ENCODE measurements at regions not wholly inside any gene's neighbourhood (a gene's known extent, or its start where the extent isn't known, plus 50 kb on each side); places are given as distances from the start of the nearest gene placed in this dataset.

DNA sequence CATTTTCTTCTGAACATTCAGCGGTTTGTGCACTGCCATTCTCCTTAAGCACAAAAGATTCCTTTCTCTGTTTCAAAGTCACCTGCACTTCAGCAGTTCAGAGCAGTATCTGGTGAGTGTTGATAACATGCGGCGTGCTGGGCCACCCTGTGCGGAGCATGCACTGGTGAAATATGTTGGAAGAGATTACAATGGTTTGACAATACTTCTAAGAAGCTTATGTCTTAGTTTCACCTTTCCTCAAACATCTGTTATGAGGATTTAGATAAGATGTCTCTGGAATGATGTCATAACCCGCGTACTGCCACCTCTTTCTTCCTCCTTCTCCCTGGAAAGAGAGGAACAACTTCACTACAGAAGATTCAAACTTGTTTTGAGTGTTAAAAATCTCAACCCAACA is 650.3 kb downstream of the AJAP1 start:
- no peak for DNase-seq (ENCODE audit: low read depth)
- TF ChIP-seq, protein P1, sequence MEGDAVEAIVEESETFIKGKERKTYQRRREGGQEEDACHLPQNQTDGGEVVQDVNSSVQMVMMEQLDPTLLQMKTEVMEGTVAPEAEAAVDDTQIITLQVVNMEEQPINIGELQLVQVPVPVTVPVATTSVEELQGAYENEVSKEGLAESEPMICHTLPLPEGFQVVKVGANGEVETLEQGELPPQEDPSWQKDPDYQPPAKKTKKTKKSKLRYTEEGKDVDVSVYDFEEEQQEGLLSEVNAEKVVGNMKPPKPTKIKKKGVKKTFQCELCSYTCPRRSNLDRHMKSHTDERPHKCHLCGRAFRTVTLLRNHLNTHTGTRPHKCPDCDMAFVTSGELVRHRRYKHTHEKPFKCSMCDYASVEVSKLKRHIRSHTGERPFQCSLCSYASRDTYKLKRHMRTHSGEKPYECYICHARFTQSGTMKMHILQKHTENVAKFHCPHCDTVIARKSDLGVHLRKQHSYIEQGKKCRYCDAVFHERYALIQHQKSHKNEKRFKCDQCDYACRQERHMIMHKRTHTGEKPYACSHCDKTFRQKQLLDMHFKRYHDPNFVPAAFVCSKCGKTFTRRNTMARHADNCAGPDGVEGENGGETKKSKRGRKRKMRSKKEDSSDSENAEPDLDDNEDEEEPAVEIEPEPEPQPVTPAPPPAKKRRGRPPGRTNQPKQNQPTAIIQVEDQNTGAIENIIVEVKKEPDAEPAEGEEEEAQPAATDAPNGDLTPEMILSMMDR (IDR thresholded peaks at IDR 0.05; ENCODE audit: low read length, missing control alignments), result no peak
- H3K4me3 ChIP-seq (replicated peaks; ENCODE audit: low read depth, low read length), result no peak overlapping the region

DNA sequence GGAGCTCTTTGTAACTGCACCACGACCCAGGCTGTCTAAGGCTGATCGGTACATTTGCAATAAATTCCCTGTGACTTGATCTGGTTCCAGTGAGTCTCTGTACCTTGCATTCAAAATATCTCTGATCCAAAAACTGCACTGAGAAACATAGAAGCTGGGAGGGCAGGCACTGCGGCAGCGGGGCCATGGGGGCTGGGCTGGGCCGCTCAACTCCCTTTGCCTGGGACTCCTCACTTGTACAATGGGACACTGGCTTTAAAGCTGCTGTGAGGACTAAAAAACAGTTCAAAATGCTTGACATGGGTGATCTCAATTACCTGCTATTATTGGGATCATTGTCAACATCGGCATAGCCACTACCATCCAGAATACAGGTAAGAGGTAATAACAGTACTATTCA is 644.0 kb downstream of the AJAP1 start:
- TF ChIP-seq, protein P1 (IDR thresholded peaks at IDR 0.05; ENCODE audit: low read length, missing control alignments), result no peak
- H3K4me3 ChIP-seq (replicated peaks; ENCODE audit: low read depth, low read length), result no peak overlapping the region
- no peak for DNase-seq (ENCODE audit: low read depth)

DNA sequence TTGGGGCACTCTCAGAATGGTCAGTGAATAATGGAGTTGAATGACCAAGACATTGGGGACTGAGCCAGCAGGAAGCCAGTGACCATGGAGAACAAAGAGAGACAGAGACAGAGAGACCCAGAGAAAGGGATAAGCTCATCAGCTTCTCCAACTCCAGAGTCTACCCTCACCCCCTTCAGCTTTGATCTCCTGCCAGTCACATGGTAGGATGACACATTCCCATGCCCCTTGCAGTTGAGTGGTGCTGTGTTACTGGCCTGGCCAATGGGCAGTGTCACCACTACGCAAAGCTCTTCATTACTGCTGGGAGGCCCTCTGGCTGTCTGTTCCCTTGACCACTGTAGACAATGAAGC is 643.5 kb downstream of the AJAP1 start:
- TF ChIP-seq, protein P1 (IDR thresholded peaks at IDR 0.05; ENCODE audit: low read length, missing control alignments), result no peak
- DNase-seq (ENCODE audit: low read depth), result no peak
- H3K4me3 ChIP-seq (replicated peaks; ENCODE audit: low read depth, low read length), result no peak overlapping the region

DNA sequence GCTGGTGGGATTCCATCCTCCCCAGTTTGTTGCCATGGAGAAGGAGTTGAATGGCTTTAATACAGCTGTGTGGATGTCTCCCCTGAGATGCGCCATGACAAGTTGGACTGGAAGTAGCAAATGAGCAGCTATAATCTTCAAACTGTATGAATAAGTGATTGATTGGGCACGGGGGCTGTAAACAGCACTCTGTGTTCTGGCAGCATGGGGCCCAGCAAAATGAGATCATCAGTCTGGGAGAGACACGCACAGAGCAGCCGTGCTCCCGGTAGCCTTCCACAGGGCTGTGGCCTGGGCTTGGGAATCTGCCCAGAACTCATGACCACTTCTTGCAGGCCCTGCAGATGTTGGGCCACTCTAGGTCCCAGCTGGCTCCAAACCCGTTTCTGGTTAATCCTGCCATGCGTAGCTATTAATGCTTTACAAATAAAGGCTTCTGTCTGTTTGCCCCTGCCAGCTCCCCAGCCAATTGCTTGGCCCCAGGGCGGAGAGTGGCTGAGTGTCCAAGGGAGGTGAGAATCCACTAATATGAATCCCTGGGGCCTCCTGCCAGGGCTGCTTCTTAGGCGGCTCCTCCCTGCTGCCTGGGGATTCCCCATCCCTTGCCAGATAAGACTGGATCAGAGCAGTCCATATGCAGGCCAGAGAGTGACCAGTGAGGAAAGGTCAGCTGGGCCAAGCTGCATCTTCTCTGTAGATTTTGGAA is 642.9 kb downstream of the AJAP1 start:
- TF ChIP-seq, protein P1 (IDR thresholded peaks at IDR 0.05; ENCODE audit: low read length, missing control alignments), result no peak
- H3K4me3 ChIP-seq (replicated peaks; ENCODE audit: low read depth, low read length), result no peak overlapping the region

DNA sequence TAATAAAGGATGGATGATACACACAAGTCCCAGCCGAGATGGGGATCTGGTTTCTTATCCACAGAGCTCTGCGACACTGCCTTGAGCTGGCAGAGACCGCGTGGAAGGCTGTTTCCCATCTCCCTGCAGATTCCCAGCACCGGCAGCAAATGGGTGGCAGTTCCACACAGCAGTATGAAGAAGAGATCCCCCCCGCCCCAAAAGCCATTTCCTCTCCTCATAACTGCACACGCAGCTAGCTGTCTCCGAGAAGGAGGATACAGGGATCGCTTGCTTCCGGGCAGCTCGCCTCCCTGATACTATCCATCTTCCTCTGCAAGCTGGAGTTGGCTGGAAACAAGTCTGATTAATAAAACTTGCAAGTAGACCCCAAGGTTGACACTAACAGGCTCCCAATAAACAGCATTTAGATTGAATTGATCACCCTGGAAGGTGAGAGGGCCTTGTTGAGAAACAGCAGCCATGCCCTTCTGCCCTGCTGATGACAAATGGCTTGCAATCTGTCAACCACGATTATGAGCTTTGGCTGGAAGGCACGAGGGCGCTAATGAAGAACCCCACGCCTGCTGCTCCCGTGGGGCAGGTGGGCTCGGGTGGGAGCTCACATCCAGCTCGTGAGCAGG is 642.3 kb downstream of the AJAP1 start:
- H3K4me3 ChIP-seq (replicated peaks; ENCODE audit: low read depth, low read length), result no peak overlapping the region
- TF ChIP-seq, protein P1 (IDR thresholded peaks at IDR 0.05; ENCODE audit: low read length, missing control alignments), result no peak
- no peak for DNase-seq (ENCODE audit: low read depth)

More for the DNA sequence above, 642.9 kb downstream of the AJAP1 start:
- DNase-seq (ENCODE audit: low read depth), result no peak

DNA sequence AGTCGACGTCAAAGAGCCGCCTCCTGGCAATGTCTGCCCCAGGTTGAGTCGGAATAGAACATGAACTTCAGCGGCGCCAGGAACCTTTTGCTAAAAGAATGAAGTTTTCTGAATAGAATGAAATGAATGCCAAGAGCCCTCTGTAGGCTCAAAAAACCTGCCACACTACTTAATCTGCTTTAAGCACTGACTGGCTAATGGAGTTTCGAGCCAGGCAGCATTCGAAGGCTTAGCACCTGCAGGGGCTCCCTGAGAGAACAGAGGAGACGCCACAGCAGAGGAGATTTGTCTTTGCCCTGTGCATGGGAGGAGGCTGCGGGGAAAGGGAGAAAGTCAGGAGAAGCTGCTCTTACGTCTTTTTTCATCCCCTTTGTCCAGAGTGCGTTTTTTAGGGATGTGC is 641.7 kb downstream of the AJAP1 start:
- TF ChIP-seq, protein P1 (IDR thresholded peaks at IDR 0.05; ENCODE audit: low read length, missing control alignments), result no peak
- DNase-seq (ENCODE audit: low read depth), result no peak
- no peak overlapping the region for H3K4me3 ChIP-seq (replicated peaks; ENCODE audit: low read depth, low read length)

DNA sequence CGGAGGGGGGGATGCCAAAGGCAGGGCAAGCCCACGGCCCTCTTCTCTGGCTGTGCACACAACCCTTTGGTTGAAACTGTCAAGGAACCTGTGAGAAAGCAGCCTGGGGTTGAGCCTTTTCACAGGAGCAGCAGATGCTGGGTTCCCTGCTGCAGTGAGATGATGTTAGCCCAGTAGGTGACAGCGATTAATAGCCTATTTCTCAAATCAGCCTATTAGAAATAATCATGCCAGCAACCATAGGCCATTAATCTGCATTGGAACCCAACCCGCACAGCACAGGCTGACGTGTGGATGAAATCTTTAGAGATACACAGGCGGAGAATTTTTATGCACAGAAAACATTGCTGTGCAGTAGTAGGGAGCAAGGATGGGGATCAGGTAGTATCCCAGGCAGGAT is 637.5 kb downstream of the AJAP1 start:
- no peak overlapping the region for H3K4me3 ChIP-seq (replicated peaks; ENCODE audit: low read depth, low read length)
- TF ChIP-seq, protein P1 (IDR thresholded peaks at IDR 0.05; ENCODE audit: low read length, missing control alignments), result no peak

More for the DNA sequence above, 637.5 kb downstream of the AJAP1 start:
- DNase-seq (ENCODE audit: low read depth), result no peak

Measured in fibroblast of pulmonary artery (primary cell).